Ovary (tissue), 7 donors: ENCODE measurements at regions not wholly inside any gene's neighbourhood (a gene's known extent, or its start where the extent isn't known, plus 50 kb on each side); places are given as distances from the start of the nearest gene placed in this dataset.
"Not testable (repeated sequence)": the region's sequence is repeated elsewhere in the genome, so short reads cannot be mapped to it uniquely, and the experiment has no call there.

Experiments
- DNase-seq, 5 donors: peaks; one replicate each; pipeline ENCODE4 v3.0.0-alpha.2; 2019 to 2020
- H3K27ac ChIP-seq, 2 donors: fragments of 200-600 bp; one replicate each; pipeline versions ENCODE4 v1.5.1 to v1.8.0; 2019 to 2022
- H3K27me3 ChIP-seq: fragments of 200-600 bp; one replicate; pipeline ENCODE4 v1.8.0; 2022
- H3K36me3 ChIP-seq: fragments of 200-600 bp; sonication (generic); one replicate; pipeline ENCODE4 v1.5.1; 2019
- H3K4me1 ChIP-seq: one replicate; pipeline ENCODE4 v1.8.1; 2013; ENCODE audit warnings: mild to moderate bottlenecking, moderate library complexity; ENCODE audit not compliant: insufficient read depth
- H3K4me3 ChIP-seq: fragments of 200-600 bp; sonication (generic); one replicate; pipeline ENCODE4 v1.5.1; 2017
- H3K9me3 ChIP-seq, 2 donors: fragments of 200-600 bp in 1 of 2; sonication (generic) in 1 of 2; one replicate each; pipeline versions ENCODE4 v1.5.1 to v1.8.1; 2013 to 2019; ENCODE audit warnings: mild to moderate bottlenecking in 1 of 2, moderate library complexity in 1 of 2
- EP300 ChIP-seq: sonication (generic); formaldehyde crosslinking; IDR thresholded peaks from one replicate; pipeline ENCODE4 v1.6.1; 2017; ENCODE audit warnings: antibody characterized with exemption
- POLR2A ChIP-seq: fragments of 450-650 bp; IDR thresholded peaks from one replicate; pipeline ENCODE4 v1.6.1; 2017; ENCODE audit warnings: antibody characterized with exemption, mild to moderate bottlenecking, moderate library complexity
- WGBS, 3 donors: extraction: QIAGEN DNeasy Blood & Tissue Kit in 1 of 3; methylation state at CpG; one replicate each; pipeline versions ENCODE4 v1.1.5 to v1.1.7; 2013 to 2017; 5-methylcytosine and 5-hydroxymethylcytosine counted together
- intact Hi-C, 4 donors: fragments of 100-400 bp; cut with DNase I; formaldehyde crosslinking; loops; one replicate each; pipeline versions ENCODE4 v1.11.0 to v1.15.1; 2022 to 2023
- TF ChIP-seq, protein P1 (sequence below), 3 donors: fragments of 450-650 bp in 2 of 3; fragments of 200-600 bp in 1 of 3; IDR thresholded peaks; one replicate each; pipeline versions ENCODE4 v1.5.1 to v1.8.0; 2016 to 2022; ENCODE audit warnings: antibody characterized with exemption in 3 of 3, mild to moderate bottlenecking in 1 of 3
- donor health status: DM: no; HTN: no; CAD: no; lungs with moderate emphysema.
- donor health status: DM: no; HTN: no; CAD: no.
- donor health status: Bipolar disorder and iron deficiency.
- donor health status: DM: no; HTN: no; CAD: no.
- donor health status: DM: yes; HTN: yes; CAD: no.

- H3K4me1 ChIP-seq: no peaks in the 10 kb centered on the region
- H3K36me3 ChIP-seq: no peaks in the 10 kb centered on the region
- H3K27ac ChIP-seq: no peak overlapping the region
- no peak overlapping the region for H3K4me3 ChIP-seq
- DNase-seq: no peak
- H3K27me3 ChIP-seq: no peaks in the 10 kb centered on the region
- TF ChIP-seq, protein P1, sequence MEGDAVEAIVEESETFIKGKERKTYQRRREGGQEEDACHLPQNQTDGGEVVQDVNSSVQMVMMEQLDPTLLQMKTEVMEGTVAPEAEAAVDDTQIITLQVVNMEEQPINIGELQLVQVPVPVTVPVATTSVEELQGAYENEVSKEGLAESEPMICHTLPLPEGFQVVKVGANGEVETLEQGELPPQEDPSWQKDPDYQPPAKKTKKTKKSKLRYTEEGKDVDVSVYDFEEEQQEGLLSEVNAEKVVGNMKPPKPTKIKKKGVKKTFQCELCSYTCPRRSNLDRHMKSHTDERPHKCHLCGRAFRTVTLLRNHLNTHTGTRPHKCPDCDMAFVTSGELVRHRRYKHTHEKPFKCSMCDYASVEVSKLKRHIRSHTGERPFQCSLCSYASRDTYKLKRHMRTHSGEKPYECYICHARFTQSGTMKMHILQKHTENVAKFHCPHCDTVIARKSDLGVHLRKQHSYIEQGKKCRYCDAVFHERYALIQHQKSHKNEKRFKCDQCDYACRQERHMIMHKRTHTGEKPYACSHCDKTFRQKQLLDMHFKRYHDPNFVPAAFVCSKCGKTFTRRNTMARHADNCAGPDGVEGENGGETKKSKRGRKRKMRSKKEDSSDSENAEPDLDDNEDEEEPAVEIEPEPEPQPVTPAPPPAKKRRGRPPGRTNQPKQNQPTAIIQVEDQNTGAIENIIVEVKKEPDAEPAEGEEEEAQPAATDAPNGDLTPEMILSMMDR (IDR thresholded peaks at IDR 0.05): no peak
- no peak for TF ChIP-seq EP300
- no peak for TF ChIP-seq POLR2A
- 49 to 69% (median 53%) methylated on average over 4 of the region's 4 CpGs for WGBS, 3 donors
- intact Hi-C loops: no loop called here
- no peaks in the 10 kb centered on the region for H3K9me3 ChIP-seq
Observed at GRCh38 chrX:47776292-47777006, 60.3 kb upstream of the ZNF81 start.

- Histone ChIP-seq H3K27me3 (no peaks in the 10 kb centered on the region), H3K4me3 (no peak overlapping the region), H3K36me3 (no peaks in the 10 kb centered on the region), H3K27ac (no peak overlapping the region), H3K9me3 (no peaks in the 10 kb centered on the region), H3K4me1 (no peaks in the 10 kb centered on the region)
- no peak for DNase-seq
- TF ChIP-seq, protein P1 (IDR thresholded peaks at IDR 0.05): no peak
- TF ChIP-seq EP300 (no peak), POLR2A (no peak)
- 39 to 53% (median 41%) methylated on average over 2 of the region's 2 CpGs for WGBS, 3 donors
- intact Hi-C loops: no loop called here
Observed at GRCh38 chrX:47772764-47773163, 63.9 kb upstream of the ZNF81 start.

- no peaks in the 10 kb centered on the region for H3K4me1 ChIP-seq
- no peaks in the 10 kb centered on the region for H3K27me3 ChIP-seq
- intact Hi-C loops: no loop called here
- no peaks in the 10 kb centered on the region for H3K36me3 ChIP-seq
- TF ChIP-seq POLR2A: no peak
- no peak for TF ChIP-seq EP300
- TF ChIP-seq, protein P1 (IDR thresholded peaks at IDR 0.05): no peak
- no peak for DNase-seq
- WGBS, 3 donors: 54 to 70% (median 63%) methylated on average over 1 of the region's 1 CpG
- H3K9me3 ChIP-seq: no peaks in the 10 kb centered on the region
- H3K4me3 ChIP-seq: no peak overlapping the region
- no peak overlapping the region for H3K27ac ChIP-seq
Observed at GRCh38 chrX:47771473-47771872, 65.2 kb upstream of the ZNF81 start.

- H3K4me1 ChIP-seq, H3K27me3 ChIP-seq, H3K36me3 ChIP-seq, DNase-seq, intact Hi-C loops, H3K4me3 ChIP-seq, H3K27ac ChIP-seq, H3K9me3 ChIP-seq: not testable (repeated sequence)
- WGBS, 3 donors: 94 to 100% (median 94%) methylated on average over 1 of the region's 1 CpG
Observed at GRCh38 chrX:47762826-47763225, 73.9 kb upstream of the ZNF81 start.

DNA sequence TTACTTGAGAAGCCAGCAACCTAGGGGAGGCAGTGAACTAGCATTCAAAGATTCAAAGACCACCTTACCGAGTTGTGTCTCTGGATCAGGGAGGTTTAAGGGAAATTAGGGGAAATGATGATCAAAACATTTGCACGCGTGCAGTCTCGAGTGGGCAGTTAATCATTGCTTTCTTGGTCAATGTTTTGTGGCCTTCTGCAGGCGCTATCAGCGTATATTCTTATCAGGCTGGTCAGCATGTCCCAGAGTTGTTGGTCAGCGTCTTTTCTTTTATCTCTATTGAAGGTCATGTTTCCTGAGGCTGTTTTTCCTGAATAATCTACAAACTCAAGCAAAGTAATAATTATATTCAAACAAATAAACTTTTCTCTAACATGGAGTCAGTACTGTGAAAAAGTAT is 84.0 kb upstream of the ZNF81 start:
- no peaks in the 10 kb centered on the region for H3K27me3 ChIP-seq
- no peaks in the 10 kb centered on the region for H3K36me3 ChIP-seq
- H3K4me3 ChIP-seq: no peak overlapping the region
- WGBS, 3 donors: 24 to 46% (median 34%) methylated on average over 7 of the region's 7 CpGs
- intact Hi-C loops: no loop called here
- H3K4me1 ChIP-seq: peaks cover 4% of the 10 kb centered on the region
- no peaks in the 10 kb centered on the region for H3K9me3 ChIP-seq
- no peak overlapping the region for H3K27ac ChIP-seq
- TF ChIP-seq EP300 (no peak), POLR2A (no peak)
- TF ChIP-seq, protein P1 (IDR thresholded peaks at IDR 0.05): no peak
- no peak for DNase-seq
